GM23248 (cell line): ENCODE measurements at regions not wholly inside any gene's neighbourhood (a gene's known extent, or its start where the extent isn't known, plus 50 kb on each side); places are given as distances from the start of the nearest gene placed in this dataset.
"Not testable (repeated sequence)": the region's sequence is repeated elsewhere in the genome, so short reads cannot be mapped to it uniquely, and the experiment has no call there.

Experiments
- DNase-seq: peaks from one replicate; pipeline ENCODE4 v3.0.0-alpha.2; 2015
- H2AFZ ChIP-seq: fragments of 200-600 bp; sonication (generic); 2 replicates; pipeline ENCODE4 v1.6.1; 2016; ENCODE audit warnings: antibody characterized with exemption
- H3F3A ChIP-seq: fragments of 200-600 bp; sonication (generic); 2 replicates; pipeline ENCODE4 v1.6.1; 2016; ENCODE audit warnings: mild to moderate bottlenecking, antibody characterized with exemption, mixed run types; ENCODE audit not compliant: insufficient read depth
- H3K27ac ChIP-seq: fragments of 200-600 bp; sonication (generic); 2 replicates; pipeline ENCODE4 v1.5.1; 2016; ENCODE audit warnings: mild to moderate bottlenecking
- H3K27me3 ChIP-seq: fragments of 200-600 bp; sonication (generic); replicated peaks from 2 replicates; pipeline ENCODE4 v1.6.1; 2016; ENCODE audit warnings: mild to moderate bottlenecking; ENCODE audit not compliant: insufficient read depth
- H3K36me3 ChIP-seq: fragments of 200-600 bp; sonication (generic); 2 replicates; pipeline ENCODE4 v1.6.1; 2016; ENCODE audit warnings: low read depth, mild to moderate bottlenecking
- H3K4me1 ChIP-seq: fragments of 200-600 bp; sonication (generic); 2 replicates; pipeline ENCODE4 v1.6.1; 2016; ENCODE audit warnings: mild to moderate bottlenecking; ENCODE audit not compliant: insufficient read depth
- H3K4me2 ChIP-seq: fragments of 200-600 bp; sonication (generic); one replicate; pipeline ENCODE4 v1.6.1; 2016; ENCODE audit warnings: mild to moderate bottlenecking; ENCODE audit not compliant: unreplicated experiment
- H3K4me3 ChIP-seq: fragments of 200-600 bp; sonication (generic); 2 replicates; pipeline ENCODE4 v1.5.1; 2016; ENCODE audit warnings: mild to moderate bottlenecking
- H3K79me2 ChIP-seq: fragments of 200-600 bp; sonication (generic); 2 replicates; pipeline ENCODE4 v1.6.1; 2016; ENCODE audit warnings: mild to moderate bottlenecking; ENCODE audit not compliant: insufficient read depth
- H3K9ac ChIP-seq: fragments of 200-600 bp; sonication (generic); 2 replicates; pipeline ENCODE4 v1.6.1; 2016; ENCODE audit warnings: mild to moderate bottlenecking
- H3K9me2 ChIP-seq: fragments of 200-600 bp; sonication (generic); 2 replicates; pipeline ENCODE4 v1.6.1; 2016; ENCODE audit warnings: mixed run types, mild to moderate bottlenecking, moderate library complexity; ENCODE audit not compliant: insufficient read depth
- H3K9me3 ChIP-seq: fragments of 200-600 bp; sonication (generic); one replicate; pipeline ENCODE4 v1.6.1; 2017; ENCODE audit warnings: low read depth
- H4K20me1 ChIP-seq: fragments of 200-600 bp; sonication (generic); 2 replicates; pipeline ENCODE4 v1.6.0; 2016; ENCODE audit not compliant: insufficient read depth
- EZH2 ChIP-seq: fragments of 200-600 bp; sonication (generic); IDR thresholded peaks from 2 replicates; pipeline ENCODE4 v1.6.1; 2018; ENCODE audit warnings: antibody characterized with exemption, mild to moderate bottlenecking; ENCODE audit not compliant: insufficient read depth, poor library complexity, severe bottlenecking
- EZH2phosphoT487 ChIP-seq: fragments of 200-600 bp; sonication (generic); IDR thresholded peaks from 2 replicates; pipeline ENCODE4 v1.6.1; 2018; ENCODE audit warnings: antibody characterized with exemption, moderate library complexity, mild to moderate bottlenecking, low read depth; ENCODE audit not compliant: insufficient read depth
- whole genome bisulfite sequencing, 2 experiments: methylation state at CpG; one replicate each; pipeline ENCODE4 v1.1.6; 2015 to 2017; ENCODE audit warnings: low lambda C conversion rate in 2 of 2, low coverage in 1 of 2; ENCODE audit errors: missing lambda C conversion rate in 2 of 2; 5-methylcytosine and 5-hydroxymethylcytosine counted together
- in situ Hi-C: fragments of 300-500 bp; cut with MboI; formaldehyde crosslinking; loops from 2 replicates; pipeline ENCODE4 v1.15.0; 2020

DNA sequence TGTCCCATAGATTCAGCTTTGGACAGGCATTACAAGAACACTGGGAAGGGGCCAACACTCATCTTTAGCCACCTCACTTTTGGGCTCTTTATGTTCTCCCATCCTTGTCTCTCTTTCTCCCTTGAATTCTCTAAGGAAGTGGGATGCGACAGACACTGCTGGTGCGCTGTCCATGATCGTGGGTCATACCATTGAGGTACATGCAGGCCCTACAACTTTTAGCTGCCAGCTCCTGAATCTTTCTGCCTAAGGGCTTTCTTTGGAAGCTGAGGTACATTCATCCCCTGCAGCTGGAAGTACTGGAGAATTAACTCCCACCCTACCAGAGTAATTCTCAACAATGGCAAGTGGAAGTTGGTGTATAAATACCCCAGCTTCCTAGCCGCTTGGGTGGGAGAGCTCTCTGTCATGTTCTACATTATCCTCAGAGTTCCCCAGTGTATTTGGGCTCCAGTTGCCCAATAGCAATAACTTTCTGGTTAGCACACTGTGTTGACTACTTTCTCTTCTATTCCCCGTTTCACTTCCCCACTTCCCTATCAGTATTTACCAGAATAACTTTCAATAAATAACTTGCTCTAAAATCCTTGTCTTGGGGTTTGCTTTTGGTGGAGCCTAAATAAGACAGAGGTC lies 75.6 kb upstream of the ADRA1D start:
- H3K4me2 ChIP-seq: no peak overlapping the region
- TF ChIP-seq EZH2: no peak
- TF ChIP-seq EZH2phosphoT487: no peak
- H3K27ac ChIP-seq: no peak overlapping the region
- in situ Hi-C loops: no loop called here
- WGBS, 2 experiments: 76 to 82% methylated on average over 5 of the region's 5 CpGs
- no peak overlapping the region for H3K4me3 ChIP-seq
- no peaks in the 10 kb centered on the region for H3K9me2 ChIP-seq
- H3K79me2 ChIP-seq: no peaks in the 10 kb centered on the region
- DNase-seq: no peak
- 0 out of 2 replicates have a peak, but pooled peaks cover 7% of the 10 kb centered on the region for H3F3A ChIP-seq
- H3K9ac ChIP-seq: no peak overlapping the region
- H3K9me3 ChIP-seq: no peaks in the 10 kb centered on the region
- no peaks in the 10 kb centered on the region for H4K20me1 ChIP-seq
- H3K36me3 ChIP-seq: no peaks in the 10 kb centered on the region
- no peaks in the 10 kb centered on the region for H3K27me3 ChIP-seq
- no peak overlapping the region for H2AFZ ChIP-seq
- H3K4me1 ChIP-seq: peaks cover 9% of the 10 kb centered on the region

- in situ Hi-C loops: no loop called here
Observed at GRCh38 chr20:4322499-4322898, 73.4 kb upstream of the ADRA1D start.

DNA sequence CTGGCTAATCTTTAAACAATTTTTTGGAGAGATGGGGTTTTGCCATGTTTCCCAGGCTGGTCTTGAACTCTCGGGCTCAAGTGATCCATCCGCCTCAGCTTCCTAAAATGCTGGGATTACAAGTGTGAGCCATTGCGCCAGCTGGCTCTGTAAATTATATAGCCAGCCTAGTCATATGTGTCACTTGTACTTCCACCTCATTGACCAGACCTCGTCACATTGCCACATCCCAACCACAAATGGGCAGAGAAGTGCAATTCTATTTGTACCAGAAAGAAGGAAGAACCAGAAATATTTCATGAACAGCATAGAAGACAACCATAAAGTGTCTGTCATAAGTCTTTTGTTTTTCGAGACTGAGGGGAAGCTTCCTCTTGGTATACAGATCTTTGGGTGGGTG lies 71.2 kb upstream of the ADRA1D start:
- 82 to 86% methylated on average over 5 of the region's 5 CpGs for WGBS, 2 experiments
- Histone ChIP-seq H3K4me3 (no peak overlapping the region), H3K4me1 (no peaks in the 10 kb centered on the region), H3K9me2 (0 out of 2 replicates have a peak, but pooled peaks cover 4% of the 10 kb centered on the region), H3K36me3 (no peaks in the 10 kb centered on the region), H3K9me3 (no peaks in the 10 kb centered on the region), H3K4me2 (no peak overlapping the region), H3K79me2 (no peaks in the 10 kb centered on the region), H3K27me3 (no peaks in the 10 kb centered on the region), H4K20me1 (no peaks in the 10 kb centered on the region), H3F3A (no peaks in the 10 kb centered on the region), H2AFZ (no peak overlapping the region), H3K9ac (no peak overlapping the region), H3K27ac (no peak overlapping the region)
- in situ Hi-C loops: no loop called here
- no peak for DNase-seq
- TF ChIP-seq EZH2phosphoT487 (no peak), EZH2 (no peak)

More at GRCh38 chr20:4322499-4322898, 73.4 kb upstream of the ADRA1D start:
- Histone ChIP-seq H3K79me2 (no peaks in the 10 kb centered on the region), H3K27me3 (no peaks in the 10 kb centered on the region), H3K9me3 (no peaks in the 10 kb centered on the region), H3F3A (no peaks in the 10 kb centered on the region), H3K27ac (no peak overlapping the region), H3K4me3 (no peak overlapping the region), H3K4me1 (no peaks in the 10 kb centered on the region), H3K9me2 (no peaks in the 10 kb centered on the region), H3K9ac (no peak overlapping the region), H3K36me3 (no peaks in the 10 kb centered on the region), H2AFZ (no peak overlapping the region), H3K4me2 (no peak overlapping the region), H4K20me1 (no peaks in the 10 kb centered on the region)
- WGBS, 2 experiments: 29 to 42% methylated on average over 1 of the region's 1 CpG
- TF ChIP-seq EZH2 (no peak), EZH2phosphoT487 (no peak)
- DNase-seq: peak; percentile 37

GRCh38 chr20:4318891-4319290 lies 69.8 kb upstream of the ADRA1D start:
- Histone ChIP-seq H3K79me2 (no peaks in the 10 kb centered on the region), H3K36me3 (no peaks in the 10 kb centered on the region), H3K9me2 (0 out of 2 replicates have a peak, but pooled peaks cover 4% of the 10 kb centered on the region), H3K4me2 (no peak overlapping the region), H3K4me1 (no peaks in the 10 kb centered on the region), H3K9me3 (no peaks in the 10 kb centered on the region), H3K27ac (no peak overlapping the region), H3K27me3 (no peaks in the 10 kb centered on the region), H4K20me1 (no peaks in the 10 kb centered on the region), H2AFZ (no peak overlapping the region), H3F3A (no peaks in the 10 kb centered on the region), H3K4me3 (no peak overlapping the region), H3K9ac (no peak overlapping the region)
- TF ChIP-seq EZH2: no peak
- no peak for TF ChIP-seq EZH2phosphoT487
- in situ Hi-C loops: no loop called here
- DNase-seq: no peak

GRCh38 chr20:4310616-4311015 lies 61.5 kb upstream of the ADRA1D start:
- H3K9me2 ChIP-seq, H4K20me1 ChIP-seq, H2AFZ ChIP-seq, in situ Hi-C loops, H3K36me3 ChIP-seq, H3K9ac ChIP-seq, H3K79me2 ChIP-seq, H3K9me3 ChIP-seq, DNase-seq, H3K27me3 ChIP-seq, H3K4me3 ChIP-seq: not testable (repeated sequence)
- 72 to 74% methylated on average over 4 of the region's 4 CpGs for WGBS, 2 experiments
- Histone ChIP-seq H3K4me1 (peaks cover 19% of the 10 kb centered on the region), H3K27ac (peak overlapping the region; percentile 53), H3F3A (peaks cover 28% of the 10 kb centered on the region), H3K4me2 (peak overlapping the region; percentile 53)
